Upper lobe of right lung (tissue), 1 donor: ENCODE measurements at regions not wholly inside any gene's neighbourhood (a gene's known extent, or its start where the extent isn't known, plus 50 kb on each side); places are given as distances from the start of the nearest gene placed in this dataset.

Source experiments
- ATAC-seq: fragments of 200-7000 bp; cut with Tn5 transposase; one replicate; pipeline ENCODE4 v1.9.1; 2020; ENCODE audit warnings: mild to moderate bottlenecking, moderate library complexity
- DNase-seq: peaks from one replicate; pipeline ENCODE4 v3.0.0-alpha.2; 2020
- H3K27ac ChIP-seq: fragments of 200-600 bp; one replicate; pipeline ENCODE4 v1.8.0; 2022
- H3K27me3 ChIP-seq: fragments of 200-600 bp; one replicate; pipeline ENCODE4 v1.8.0; 2022; ENCODE audit warnings: mild to moderate bottlenecking
- H3K36me3 ChIP-seq: fragments of 200-600 bp; one replicate; pipeline ENCODE4 v1.8.0; 2022
- H3K4me1 ChIP-seq: fragments of 200-600 bp; one replicate; pipeline ENCODE4 v1.8.0; 2022
- H3K4me3 ChIP-seq: fragments of 200-600 bp; one replicate; pipeline ENCODE4 v1.8.0; 2022; ENCODE audit warnings: mild to moderate bottlenecking
- H3K9me3 ChIP-seq: fragments of 200-600 bp; one replicate; pipeline ENCODE4 v1.8.0; 2022
- intact Hi-C: fragments of 100-400 bp; cut with DNase I; formaldehyde crosslinking; loops from one replicate; pipeline ENCODE4 v1.11.0; 2022
- TF ChIP-seq, protein P1 (sequence below): fragments of 200-600 bp; IDR thresholded peaks from one replicate; pipeline ENCODE4 v1.8.0; 2022; ENCODE audit warnings: antibody characterized with exemption
- donor health status: DM: no; HTN: yes; CAD: no; lungs with severe emphysema.

- Histone ChIP-seq H3K4me1 (no peaks in the 10 kb centered on the region), H3K9me3 (no peaks in the 10 kb centered on the region), H3K36me3 (no peaks in the 10 kb centered on the region), H3K27ac (no peak overlapping the region), H3K27me3 (no peaks in the 10 kb centered on the region), H3K4me3 (no peak overlapping the region)
- intact Hi-C loops: no loop called here
- TF ChIP-seq, protein P1, sequence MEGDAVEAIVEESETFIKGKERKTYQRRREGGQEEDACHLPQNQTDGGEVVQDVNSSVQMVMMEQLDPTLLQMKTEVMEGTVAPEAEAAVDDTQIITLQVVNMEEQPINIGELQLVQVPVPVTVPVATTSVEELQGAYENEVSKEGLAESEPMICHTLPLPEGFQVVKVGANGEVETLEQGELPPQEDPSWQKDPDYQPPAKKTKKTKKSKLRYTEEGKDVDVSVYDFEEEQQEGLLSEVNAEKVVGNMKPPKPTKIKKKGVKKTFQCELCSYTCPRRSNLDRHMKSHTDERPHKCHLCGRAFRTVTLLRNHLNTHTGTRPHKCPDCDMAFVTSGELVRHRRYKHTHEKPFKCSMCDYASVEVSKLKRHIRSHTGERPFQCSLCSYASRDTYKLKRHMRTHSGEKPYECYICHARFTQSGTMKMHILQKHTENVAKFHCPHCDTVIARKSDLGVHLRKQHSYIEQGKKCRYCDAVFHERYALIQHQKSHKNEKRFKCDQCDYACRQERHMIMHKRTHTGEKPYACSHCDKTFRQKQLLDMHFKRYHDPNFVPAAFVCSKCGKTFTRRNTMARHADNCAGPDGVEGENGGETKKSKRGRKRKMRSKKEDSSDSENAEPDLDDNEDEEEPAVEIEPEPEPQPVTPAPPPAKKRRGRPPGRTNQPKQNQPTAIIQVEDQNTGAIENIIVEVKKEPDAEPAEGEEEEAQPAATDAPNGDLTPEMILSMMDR: no peak
- no peak for DNase-seq
- ATAC-seq: no peak
Observed at GRCh38 chr5:64015824-64016223, 53.6 kb upstream of the HTR1A start.
